ENCODE measurements at regions not wholly inside any gene's neighbourhood (a gene's known extent, or its start where the extent isn't known, plus 50 kb on each side); places are given as distances from the start of the nearest gene placed in this dataset.

DNA sequence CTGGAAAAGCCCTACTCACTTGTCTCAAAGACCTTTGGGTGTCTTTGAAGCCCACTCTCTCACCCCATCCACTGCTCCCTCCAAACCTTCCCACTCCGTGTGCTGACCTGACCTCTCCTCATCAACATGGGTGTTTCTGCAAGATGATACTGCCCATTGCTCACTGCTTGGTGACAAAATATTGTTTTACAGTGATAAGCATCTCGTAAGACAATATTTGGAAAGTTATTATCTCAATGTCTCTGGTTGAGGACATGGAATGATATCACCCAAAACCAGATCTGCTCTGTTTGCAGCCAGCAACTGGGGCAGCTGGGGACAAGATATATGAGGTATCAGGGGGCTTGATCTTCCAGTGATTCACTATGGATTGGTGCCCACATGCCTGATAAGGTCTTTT lies 195.8 kb downstream of the SALL1 start:
- intact Hi-C loops (cut with DNase I; ENCODE audit: low total_unique reads) (no loop called here), in situ Hi-C loops (cut with MboI; ENCODE audit: low pct_ligation_motif_present in 1 of 4, low pct_unique_long_range_greater_than_20kb in 1 of 4, low sequenced_read_pairs in 3 of 4) (no loop called here)
- Histone ChIP-seq H3K9me3 (no peaks in the 10 kb centered on the region), H3K27ac (no peak overlapping the region), H3K4me3 (no peak overlapping the region), H3K27me3 (no peaks in the 10 kb centered on the region), H3K36me3 (no peaks in the 10 kb centered on the region), H3K4me1 (no peaks in the 10 kb centered on the region)
- DNase-seq: no peak
- no peak for TF ChIP-seq POLR2A (IDR thresholded peaks at IDR 0.05)
- no peak for TF ChIP-seq EP300 (IDR thresholded peaks at IDR 0.05; ENCODE audit: low read depth)
- TF ChIP-seq POLR2AphosphoS5 (IDR thresholded peaks at IDR 0.05): no peak
- TF ChIP-seq, protein P1, sequence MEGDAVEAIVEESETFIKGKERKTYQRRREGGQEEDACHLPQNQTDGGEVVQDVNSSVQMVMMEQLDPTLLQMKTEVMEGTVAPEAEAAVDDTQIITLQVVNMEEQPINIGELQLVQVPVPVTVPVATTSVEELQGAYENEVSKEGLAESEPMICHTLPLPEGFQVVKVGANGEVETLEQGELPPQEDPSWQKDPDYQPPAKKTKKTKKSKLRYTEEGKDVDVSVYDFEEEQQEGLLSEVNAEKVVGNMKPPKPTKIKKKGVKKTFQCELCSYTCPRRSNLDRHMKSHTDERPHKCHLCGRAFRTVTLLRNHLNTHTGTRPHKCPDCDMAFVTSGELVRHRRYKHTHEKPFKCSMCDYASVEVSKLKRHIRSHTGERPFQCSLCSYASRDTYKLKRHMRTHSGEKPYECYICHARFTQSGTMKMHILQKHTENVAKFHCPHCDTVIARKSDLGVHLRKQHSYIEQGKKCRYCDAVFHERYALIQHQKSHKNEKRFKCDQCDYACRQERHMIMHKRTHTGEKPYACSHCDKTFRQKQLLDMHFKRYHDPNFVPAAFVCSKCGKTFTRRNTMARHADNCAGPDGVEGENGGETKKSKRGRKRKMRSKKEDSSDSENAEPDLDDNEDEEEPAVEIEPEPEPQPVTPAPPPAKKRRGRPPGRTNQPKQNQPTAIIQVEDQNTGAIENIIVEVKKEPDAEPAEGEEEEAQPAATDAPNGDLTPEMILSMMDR (IDR thresholded peaks at IDR 0.05): no peak
- 46% methylated on average over 2 of the region's 2 CpGs for WGBS, 2 donors (ENCODE audit: low coverage in 1 of 2)

DNA sequence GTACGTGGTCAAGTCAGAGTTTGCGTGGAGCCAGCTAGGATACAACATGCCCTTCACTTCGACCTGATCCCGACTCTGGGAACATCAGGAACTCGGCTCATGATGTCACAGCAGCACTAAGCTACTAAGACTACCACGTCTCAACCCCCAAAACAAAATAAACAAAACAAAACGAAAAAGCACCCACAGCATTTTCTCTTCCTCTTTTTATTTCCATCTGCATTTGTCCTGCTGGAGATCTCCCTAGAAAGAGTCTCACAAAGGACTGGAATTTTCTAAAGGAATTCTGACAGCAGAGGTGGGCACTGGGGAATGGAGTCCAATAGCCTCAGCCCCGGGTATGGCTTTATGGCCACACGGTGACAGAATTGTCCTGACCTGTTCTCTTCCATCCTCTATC lies 196.6 kb downstream of the SALL1 start:
- 47 to 64% methylated on average over 5 to 9 of the region's 9 CpGs for WGBS, 2 donors (ENCODE audit: low coverage in 1 of 2)
- in situ Hi-C loops (cut with MboI; ENCODE audit: low pct_ligation_motif_present in 1 of 4, low pct_unique_long_range_greater_than_20kb in 1 of 4, low sequenced_read_pairs in 3 of 4): no loop called here
- Histone ChIP-seq H3K36me3 (no peaks in the 10 kb centered on the region), H3K27ac (no peak overlapping the region), H3K4me3 (no peak overlapping the region), H3K4me1 (no peaks in the 10 kb centered on the region), H3K27me3 (no peaks in the 10 kb centered on the region), H3K9me3 (no peaks in the 10 kb centered on the region)
- DNase-seq: no peak
- intact Hi-C loops (cut with DNase I; ENCODE audit: low total_unique reads): no loop called here
- no peak for TF ChIP-seq EP300 (IDR thresholded peaks at IDR 0.05; ENCODE audit: low read depth)
- no peak for TF ChIP-seq POLR2A (IDR thresholded peaks at IDR 0.05)
- TF ChIP-seq POLR2AphosphoS5 (IDR thresholded peaks at IDR 0.05): no peak
- TF ChIP-seq, protein P1 (IDR thresholded peaks at IDR 0.05): no peak

DNA sequence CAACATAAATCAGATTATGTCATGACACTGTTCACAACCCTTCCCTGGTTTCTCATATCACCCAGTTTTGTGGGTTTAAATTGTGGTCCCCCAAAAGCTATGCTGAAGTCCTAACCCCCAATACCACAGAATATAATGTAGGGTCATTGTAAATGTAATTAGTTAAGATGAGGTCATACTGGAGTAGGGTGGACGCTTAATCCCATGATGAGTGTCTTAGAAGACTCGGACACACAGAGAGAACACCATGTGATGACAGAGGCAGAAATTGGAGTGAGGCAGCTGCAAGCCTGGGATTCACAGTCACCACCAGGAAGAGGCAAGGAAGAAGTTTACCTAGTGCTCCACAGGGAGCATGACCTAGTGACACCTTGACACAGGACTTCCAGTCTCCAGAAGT lies 197.8 kb downstream of the SALL1 start:
- TF ChIP-seq POLR2AphosphoS5 (IDR thresholded peaks at IDR 0.05) (no peak), EP300 (IDR thresholded peaks at IDR 0.05; ENCODE audit: low read depth) (no peak), POLR2A (IDR thresholded peaks at IDR 0.05) (no peak)
- TF ChIP-seq, protein P1 (IDR thresholded peaks at IDR 0.05): no peak
- Histone ChIP-seq H3K36me3 (no peaks in the 10 kb centered on the region), H3K4me3 (no peak overlapping the region), H3K27me3 (no peaks in the 10 kb centered on the region), H3K9me3 (no peaks in the 10 kb centered on the region), H3K27ac (no peak overlapping the region), H3K4me1 (no peaks in the 10 kb centered on the region)
- in situ Hi-C loops (cut with MboI; ENCODE audit: low pct_ligation_motif_present in 1 of 4, low pct_unique_long_range_greater_than_20kb in 1 of 4, low sequenced_read_pairs in 3 of 4) (no loop called here), intact Hi-C loops (cut with DNase I; ENCODE audit: low total_unique reads) (no loop called here)
- WGBS, 2 donors (ENCODE audit: low coverage in 1 of 2): 78 to 80% methylated on average over 2 of the region's 2 CpGs
- no peak for DNase-seq

DNA sequence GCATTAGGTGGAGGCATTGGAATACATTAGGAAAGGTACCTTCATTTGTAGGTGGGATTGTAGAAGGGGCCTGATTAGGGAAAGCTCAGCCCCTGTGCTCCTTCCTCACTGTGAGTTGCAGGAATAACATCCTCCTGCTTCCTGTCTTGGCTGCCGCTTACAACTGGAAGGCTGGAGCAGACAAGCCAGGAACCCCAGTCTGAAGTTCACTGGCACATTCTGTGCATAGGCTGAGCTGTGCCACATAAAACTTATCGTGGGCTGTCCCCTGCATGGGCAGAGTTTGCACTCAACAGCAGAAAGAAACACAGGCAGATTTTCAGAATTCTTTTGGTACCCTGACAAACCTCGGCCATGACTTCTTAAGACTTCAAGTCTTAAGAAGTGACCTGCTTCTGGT lies 200.1 kb downstream of the SALL1 start:
- Histone ChIP-seq H3K4me1 (no peaks in the 10 kb centered on the region), H3K27me3 (no peaks in the 10 kb centered on the region), H3K4me3 (no peak overlapping the region), H3K9me3 (no peaks in the 10 kb centered on the region), H3K27ac (no peak overlapping the region), H3K36me3 (no peaks in the 10 kb centered on the region)
- TF ChIP-seq POLR2A (IDR thresholded peaks at IDR 0.05) (no peak), POLR2AphosphoS5 (IDR thresholded peaks at IDR 0.05) (no peak), EP300 (IDR thresholded peaks at IDR 0.05; ENCODE audit: low read depth) (no peak)
- TF ChIP-seq, protein P1 (IDR thresholded peaks at IDR 0.05): no peak
- intact Hi-C loops (cut with DNase I; ENCODE audit: low total_unique reads) (no loop called here), in situ Hi-C loops (cut with MboI; ENCODE audit: low pct_ligation_motif_present in 1 of 4, low pct_unique_long_range_greater_than_20kb in 1 of 4, low sequenced_read_pairs in 3 of 4) (no loop called here)
- 75% methylated on average over 3 of the region's 3 CpGs; no CpG with 5 or more reads in 1 of the 2 donors for WGBS, 2 donors (ENCODE audit: low coverage in 1 of 2)
- no peak for DNase-seq
